ENCODE measurements at regions not wholly inside any gene's neighbourhood (a gene's known extent, or its start where the extent isn't known, plus 50 kb on each side); places are given as distances from the start of the nearest gene placed in this dataset.

GRCh38 chr11:79544361-79544760 lies 103.5 kb upstream of the TENM4 start:
- TF ChIP-seq CTCF (IDR thresholded peaks at IDR 0.05; ENCODE audit: low read depth, low read length, poor library complexity, severe bottlenecking): no peak
- TF ChIP-seq EZH2phosphoT487 (IDR thresholded peaks at IDR 0.05; ENCODE audit: borderline replicate concordance, low read length): no peak
